ENCODE measurements at regions not wholly inside any gene's neighbourhood (a gene's known extent, or its start where the extent isn't known, plus 50 kb on each side); places are given as distances from the start of the nearest gene placed in this dataset.

GRCh38 chr2:176567361-176567760 is 298.1 kb downstream of the MTX2 start:
- no peak for TF ChIP-seq REST (IDR thresholded peaks at IDR 0.05; ENCODE audit: low read depth)
- TF ChIP-seq MAX (IDR thresholded peaks at IDR 0.05), result no peak
- TF ChIP-seq RAD21 (IDR thresholded peaks at IDR 0.05; ENCODE audit: low read depth), result no peak
- TF ChIP-seq NFIC (IDR thresholded peaks at IDR 0.05), result no peak
- no peak for TF ChIP-seq CREB1 (IDR thresholded peaks at IDR 0.05; ENCODE audit: low read depth)
- no peak for TF ChIP-seq TCF12 (IDR thresholded peaks at IDR 0.05; ENCODE audit: low read depth)
- no peak for TF ChIP-seq FOXM1 (IDR thresholded peaks at IDR 0.05; ENCODE audit: borderline replicate concordance, low read depth)
- TF ChIP-seq EP300 (IDR thresholded peaks at IDR 0.05; ENCODE audit: borderline replicate concordance), result no peak
- no peak for TF ChIP-seq EGR1 (IDR thresholded peaks at IDR 0.05)
- no peak for TF ChIP-seq TAF1 (IDR thresholded peaks at IDR 0.05; ENCODE audit: low read depth)
- no peak for TF ChIP-seq TEAD4 (IDR thresholded peaks at IDR 0.05)
- no peak for TF ChIP-seq USF1 (IDR thresholded peaks at IDR 0.05)
